H1 (cell line): ENCODE measurements at regions not wholly inside any gene's neighbourhood (a gene's known extent, or its start where the extent isn't known, plus 50 kb on each side); places are given as distances from the start of the nearest gene placed in this dataset.

Experiments
- CTCF ChIA-PET: fragments of 300-600 bp; sonication (Branson Sonifier 250); formaldehyde crosslinking; loops from one replicate; lab custom pipeline; 2021; ENCODE audit not compliant: partially characterized antibody; lab: Charles Lee
- POLR2A ChIA-PET: fragments of 300-600 bp; sonication (Branson Sonifier 250); formaldehyde crosslinking; loops from one replicate; lab custom pipeline; 2021; ENCODE audit warnings: inconsistent platforms; ENCODE audit not compliant: partially characterized antibody; lab: Charles Lee
- DNase-seq, 2 experiments: peaks; one replicate each; pipeline versions ENCODE4 v3.0.0 to v3.0.0-alpha.2; 2010 to 2022; ENCODE audit warnings: low spot score in 2 of 2, low read depth in 1 of 2, mixed read lengths in 1 of 2
- FAIRE-seq: peaks from 2 replicates; lab custom pipeline; 2011; peaks lifted over from hg19 to GRCh38; lab: Jason Lieb, UNC
- H2AFZ ChIP-seq: 2 replicates; pipeline ENCODE4 v1.8.1; 2012; ENCODE audit warnings: low read length, inconsistent platforms
- H2AK5ac ChIP-seq: 2 replicates; pipeline ENCODE4 v1.6.1; 2013; ENCODE audit warnings: low read depth, low read length
- H2BK120ac ChIP-seq: replicated peaks from 2 replicates; pipeline ENCODE3; 2013; ENCODE audit warnings: low read depth, low read length, inconsistent platforms
- H2BK12ac ChIP-seq: 2 replicates; pipeline ENCODE4 v1.6.1; 2013; ENCODE audit warnings: low read depth, low read length
- H2BK15ac ChIP-seq: 2 replicates; pipeline ENCODE4 v1.6.1; 2013; ENCODE audit warnings: low read length
- H2BK20ac ChIP-seq: 2 replicates; pipeline ENCODE4 v1.6.1; 2013; ENCODE audit warnings: low read length
- H2BK5ac ChIP-seq: 2 replicates; pipeline ENCODE4 v1.6.1; 2013; ENCODE audit warnings: low read depth, low read length
- H3K14ac ChIP-seq: 2 replicates; pipeline ENCODE4 v1.6.1; 2013; ENCODE audit warnings: inconsistent platforms; ENCODE audit not compliant: insufficient read length
- H3K18ac ChIP-seq: 2 replicates; pipeline ENCODE4 v1.6.1; 2013; ENCODE audit warnings: low read length; ENCODE audit errors: extremely low read depth
- H3K23ac ChIP-seq: 2 replicates; pipeline ENCODE4 v1.6.1; 2013; ENCODE audit warnings: inconsistent platforms; ENCODE audit not compliant: insufficient read length
- H3K23me2 ChIP-seq: 2 replicates; pipeline ENCODE4 v1.6.1; 2013; ENCODE audit warnings: low read depth, low read length
- H3K27ac ChIP-seq: 2 replicates; pipeline ENCODE4 v1.6.1; 2011; ENCODE audit warnings: low read depth, low read length, inconsistent platforms
- H3K27me3 ChIP-seq, 4 experiments: replicated peaks in 1 of 4; 1 replicate in 1 of 4; 2 replicates in 3 of 4; pipeline versions ENCODE4 v1.6.1 to v1.8.1; 2011 to 2013; ENCODE audit warnings: low read length in 3 of 4, mild to moderate bottlenecking in 3 of 4, inconsistent platforms in 2 of 4, mixed read lengths in 2 of 4, moderate library complexity in 1 of 4; ENCODE audit not compliant: control insufficient read depth in 3 of 4, insufficient read depth in 3 of 4; ENCODE audit errors: extremely low read depth in 1 of 4
- H3K36me3 ChIP-seq, 4 experiments: 2 replicates each; pipeline versions ENCODE4 v1.6.1 to v1.8.1; 2011 to 2013; ENCODE audit warnings: mild to moderate bottlenecking in 4 of 4, low read length in 3 of 4, moderate library complexity in 2 of 4, control low read depth in 1 of 4, inconsistent platforms in 1 of 4; ENCODE audit not compliant: insufficient read depth in 4 of 4, control insufficient read depth in 2 of 4
- H3K4ac ChIP-seq: replicated peaks from 2 replicates; pipeline ENCODE3; 2013; ENCODE audit warnings: low read length, low read depth, mixed read lengths, inconsistent platforms; ENCODE audit not compliant: insufficient read length
- H3K4me1 ChIP-seq, 4 experiments: replicated peaks in 1 of 4; 1 replicate in 1 of 4; 2 replicates in 3 of 4; pipeline versions ENCODE4 v1.6.1 to v1.8.1; 2011 to 2013; ENCODE audit warnings: low read length in 3 of 4, inconsistent platforms in 2 of 4, mixed read lengths in 1 of 4; ENCODE audit not compliant: insufficient read depth in 4 of 4, control insufficient read depth in 3 of 4
- H3K4me2 ChIP-seq, 2 experiments: 2 replicates each; pipeline versions ENCODE4 v1.6.1 to v1.8.1; 2011 to 2013; ENCODE audit warnings: low read depth in 2 of 2, low read length in 2 of 2, control low read depth in 1 of 2, inconsistent platforms in 1 of 2, mild to moderate bottlenecking in 1 of 2; ENCODE audit not compliant: insufficient read depth in 1 of 2
- H3K4me3 ChIP-seq, 4 experiments: fragments of 200-600, 300-600 bp in 1 of 4; sonication (generic), shearing (Covaris generic), sonication (Bioruptor Twin) in 1 of 4; 2 replicates each; pipeline versions ENCODE4 v1.5.1 to v1.8.1; 2011 to 2016; ENCODE audit warnings: low read length in 4 of 4, low read depth in 3 of 4, control low read depth in 2 of 4, inconsistent platforms in 2 of 4, mild to moderate bottlenecking in 2 of 4, mixed read lengths in 1 of 4, moderate library complexity in 1 of 4; ENCODE audit not compliant: insufficient read depth in 2 of 4; ENCODE audit errors: extremely low read depth in 1 of 4
- H3K56ac ChIP-seq: replicated peaks from 2 replicates; pipeline ENCODE3; 2013; ENCODE audit warnings: low read depth, mild to moderate bottlenecking, mixed read lengths, low read length, inconsistent platforms; ENCODE audit not compliant: insufficient read length
- H3K79me1 ChIP-seq: 2 replicates; pipeline ENCODE4 v1.6.1; 2013; ENCODE audit warnings: low read depth, low read length, control low read depth
- H3K79me2 ChIP-seq, 2 experiments: 2 replicates each; pipeline versions ENCODE4 v1.6.1 to v1.8.1; 2012 to 2013; ENCODE audit warnings: low read length in 2 of 2, mild to moderate bottlenecking in 2 of 2, inconsistent platforms in 1 of 2; ENCODE audit not compliant: insufficient read depth in 2 of 2, control insufficient read depth in 1 of 2
- H3K9ac ChIP-seq, 4 experiments: replicated peaks in 1 of 4; 1 replicate in 1 of 4; 2 replicates in 3 of 4; pipeline versions ENCODE4 v1.6.1 to v1.8.1; 2011 to 2013; ENCODE audit warnings: low read depth in 3 of 4, low read length in 3 of 4, control low read depth in 2 of 4, mild to moderate bottlenecking in 2 of 4, moderate library complexity in 2 of 4, inconsistent platforms in 1 of 4; ENCODE audit errors: extremely low read depth in 1 of 4
- H3K9me3 ChIP-seq, 2 experiments: 2 replicates each; pipeline versions ENCODE4 v1.6.1 to v1.8.1; 2012 to 2013; ENCODE audit warnings: mild to moderate bottlenecking in 2 of 2, moderate library complexity in 2 of 2, control low read depth in 1 of 2, inconsistent platforms in 1 of 2, low read depth in 1 of 2, low read length in 1 of 2, mixed read lengths in 1 of 2; ENCODE audit not compliant: insufficient read depth in 2 of 2
- H4K20me1 ChIP-seq, 2 experiments: replicated peaks in 1 of 2; 2 replicates each; pipeline versions ENCODE3 to v1.8.1; 2011 to 2013; ENCODE audit warnings: inconsistent platforms in 2 of 2, low read length in 2 of 2, mild to moderate bottlenecking in 1 of 2; ENCODE audit not compliant: insufficient read depth in 2 of 2, control insufficient read depth in 1 of 2
- H4K5ac ChIP-seq: 2 replicates; pipeline ENCODE4 v1.6.1; 2013; ENCODE audit warnings: low read length, low read depth, mixed read lengths, inconsistent platforms; ENCODE audit not compliant: insufficient read length
- H4K8ac ChIP-seq: 2 replicates; pipeline ENCODE4 v1.8.0; 2013; ENCODE audit warnings: mild to moderate bottlenecking, moderate library complexity, low read length, inconsistent platforms; ENCODE audit not compliant: insufficient read depth; ENCODE audit errors: extremely low read depth
- H4K91ac ChIP-seq: replicated peaks from 2 replicates; pipeline ENCODE3; 2013; ENCODE audit warnings: low read length, mixed read lengths, inconsistent platforms; ENCODE audit not compliant: insufficient read length
- ASH2L ChIP-seq: fragments of 200-600, 300-600 bp; sonication (generic); IDR thresholded peaks from one replicate; pipeline ENCODE4 v1.7.1; 2017; ENCODE audit warnings: low read length
- BRCA1 ChIP-seq: IDR thresholded peaks from 2 replicates; pipeline ENCODE4 v1.6.1; 2012; ENCODE audit warnings: low read depth, low read length, improper control_type of control experiment
- GABPA ChIP-seq: IDR thresholded peaks from 2 replicates; pipeline ENCODE4 v1.6.1; 2011; ENCODE audit warnings: mild to moderate bottlenecking, low read length, moderate library complexity, borderline replicate concordance; ENCODE audit not compliant: insufficient read depth
- MAFK ChIP-seq: IDR thresholded peaks from 2 replicates; pipeline ENCODE4 v1.6.1; 2012; ENCODE audit warnings: low read depth, mild to moderate bottlenecking, improper control_type of control experiment, low read length
- RAD21 ChIP-seq, 2 experiments: IDR thresholded peaks in 1 of 2; conservative IDR thresholded peaks in 1 of 2; 2 replicates each; pipeline ENCODE4 v1.6.1; 2011; ENCODE audit warnings: low read depth in 2 of 2, low read length in 2 of 2, improper control_type of control experiment in 1 of 2, inconsistent platforms in 1 of 2, mild to moderate bottlenecking in 1 of 2, moderate library complexity in 1 of 2
- RXRA ChIP-seq: IDR thresholded peaks from 2 replicates; pipeline ENCODE4 v1.6.1; 2011; ENCODE audit warnings: low read depth, mild to moderate bottlenecking, low read length, moderate library complexity; ENCODE audit not compliant: insufficient read depth
- SAP30 ChIP-seq: fragments of 300-600 bp; sonication (generic); IDR thresholded peaks from 2 replicates; pipeline ENCODE4 v1.7.1; 2012; ENCODE audit warnings: low read length, moderate library complexity, mild to moderate bottlenecking, inconsistent platforms; ENCODE audit not compliant: insufficient read depth, insufficient replicate concordance
- SRF ChIP-seq: IDR thresholded peaks from 2 replicates; pipeline ENCODE4 v1.6.1; 2011; ENCODE audit warnings: mild to moderate bottlenecking, low read depth, low read length, moderate library complexity
- WGBS, 2 experiments: shearing (Covaris generic) in 1 of 2; methylation state at CpG; one replicate each; pipeline versions ENCODE4 v1.1.6 to v1.1.7; 2013 to 2015; ENCODE audit warnings: low lambda C conversion rate in 2 of 2, mixed read lengths in 2 of 2, inconsistent platforms in 1 of 2, low coverage in 1 of 2, missing lambda C conversion rate in 1 of 2; ENCODE audit not compliant: insufficient replicate concordance in 2 of 2, insufficient coverage in 1 of 2, insufficient read length in 1 of 2; ENCODE audit errors: extremely low coverage in 1 of 2, missing lambda C conversion rate in 1 of 2; 5-methylcytosine and 5-hydroxymethylcytosine counted together
- TF ChIP-seq, protein P1 (sequence below), 3 experiments: IDR thresholded peaks; 1 replicate in 2 of 3; 2 replicates in 1 of 3; pipeline versions ENCODE4 v1.5.1 to v1.6.1; 2011; ENCODE audit warnings: low read length in 3 of 3, mild to moderate bottlenecking in 3 of 3, inconsistent platforms in 2 of 3, low read depth in 1 of 3, moderate library complexity in 1 of 3; ENCODE audit not compliant: insufficient read depth in 1 of 3; ENCODE audit errors: control extremely low read depth in 1 of 3
- TF ChIP-seq, protein P2 (sequence below): IDR thresholded peaks from 2 replicates; pipeline ENCODE4 v1.6.1; 2012; ENCODE audit warnings: low read length, inconsistent platforms

DNA sequence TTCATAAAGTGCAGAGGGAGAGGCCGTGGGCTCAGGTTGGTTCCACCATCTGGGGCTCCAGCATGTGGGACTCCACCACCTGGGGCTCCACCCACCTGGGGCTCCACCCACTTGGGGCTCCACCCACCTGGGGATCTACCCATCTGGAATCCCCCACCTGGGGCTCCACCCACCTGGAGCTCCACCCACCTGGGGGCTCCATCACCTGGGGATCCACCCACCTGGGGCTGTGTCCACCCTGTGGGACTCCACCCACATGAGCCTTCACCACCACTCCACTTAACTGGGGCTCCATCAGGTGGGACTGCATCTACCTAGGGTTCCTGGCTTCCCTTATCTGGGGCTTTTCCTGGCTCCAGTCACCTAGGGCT is 226.0 kb upstream of the CDYL start:
- Histone ChIP-seq H2BK15ac (no peak overlapping the region), H2AK5ac (no peak overlapping the region), H3K56ac (no peak overlapping the region), H4K8ac (no peak overlapping the region), H2AFZ (no peak overlapping the region), H3K18ac (no peak overlapping the region), H3K9me3 (no peaks in the 10 kb centered on the region), H4K20me1 (no peaks in the 10 kb centered on the region), H3K4ac (no peak overlapping the region), H3K14ac (no peak overlapping the region), H3K4me3 (no peak overlapping the region), H3K79me1 (no peaks in the 10 kb centered on the region), H3K27me3 (no peaks in the 10 kb centered on the region), H4K5ac (no peak overlapping the region), H2BK5ac (no peak overlapping the region), H4K91ac (no peak overlapping the region), H3K4me1 (0 out of 7 replicates have a peak, but pooled peaks cover 0 to 2% (median 0%) of the 10 kb centered on the region in 4 experiments), H3K9ac (no peak overlapping the region), H2BK20ac (no peak overlapping the region), H3K23ac (no peak overlapping the region), H2BK12ac (no peak overlapping the region), H3K27ac (no peak overlapping the region), H3K23me2 (no peaks in the 10 kb centered on the region), H3K4me2 (no peak overlapping the region), H3K79me2 (no peaks in the 10 kb centered on the region), H3K36me3 (no peaks in the 10 kb centered on the region), H2BK120ac (no peak overlapping the region)
- FAIRE-seq, result no peak
- DNase-seq, result no peak
- 100% methylated on average over 1 of the region's 1 CpG; no CpG with 5 or more reads in 1 of the 2 experiments for WGBS, 2 experiments
- CTCF ChIA-PET, result interaction anchor here (0.6 to 1.1 kb wide), 2 partner anchors 12 to 233 kb away, joined by 3 read pairs; no protein-coding TSS in a partner anchor
- POLR2A ChIA-PET, result no interaction called here
- TF ChIP-seq, protein P1, sequence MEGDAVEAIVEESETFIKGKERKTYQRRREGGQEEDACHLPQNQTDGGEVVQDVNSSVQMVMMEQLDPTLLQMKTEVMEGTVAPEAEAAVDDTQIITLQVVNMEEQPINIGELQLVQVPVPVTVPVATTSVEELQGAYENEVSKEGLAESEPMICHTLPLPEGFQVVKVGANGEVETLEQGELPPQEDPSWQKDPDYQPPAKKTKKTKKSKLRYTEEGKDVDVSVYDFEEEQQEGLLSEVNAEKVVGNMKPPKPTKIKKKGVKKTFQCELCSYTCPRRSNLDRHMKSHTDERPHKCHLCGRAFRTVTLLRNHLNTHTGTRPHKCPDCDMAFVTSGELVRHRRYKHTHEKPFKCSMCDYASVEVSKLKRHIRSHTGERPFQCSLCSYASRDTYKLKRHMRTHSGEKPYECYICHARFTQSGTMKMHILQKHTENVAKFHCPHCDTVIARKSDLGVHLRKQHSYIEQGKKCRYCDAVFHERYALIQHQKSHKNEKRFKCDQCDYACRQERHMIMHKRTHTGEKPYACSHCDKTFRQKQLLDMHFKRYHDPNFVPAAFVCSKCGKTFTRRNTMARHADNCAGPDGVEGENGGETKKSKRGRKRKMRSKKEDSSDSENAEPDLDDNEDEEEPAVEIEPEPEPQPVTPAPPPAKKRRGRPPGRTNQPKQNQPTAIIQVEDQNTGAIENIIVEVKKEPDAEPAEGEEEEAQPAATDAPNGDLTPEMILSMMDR (IDR thresholded peaks at IDR 0.05; ENCODE audit: control extremely low read depth in 1 of 3, insufficient read depth in 1 of 3, low read depth in 1 of 3, low read length in 3 of 3), result no peak
- TF ChIP-seq RXRA (no peak), GABPA (no peak), SAP30 (no peak), MAFK (no peak), ASH2L (no peak), SRF (no peak), BRCA1 (no peak), RAD21 (IDR thresholded peaks at IDR 0.05 in 1 of 2, conservative IDR thresholded peaks at IDR 0.05 in 1 of 2; ENCODE audit: low read depth in 2 of 2, low read length in 2 of 2) (no peak)
- TF ChIP-seq, protein P2, sequence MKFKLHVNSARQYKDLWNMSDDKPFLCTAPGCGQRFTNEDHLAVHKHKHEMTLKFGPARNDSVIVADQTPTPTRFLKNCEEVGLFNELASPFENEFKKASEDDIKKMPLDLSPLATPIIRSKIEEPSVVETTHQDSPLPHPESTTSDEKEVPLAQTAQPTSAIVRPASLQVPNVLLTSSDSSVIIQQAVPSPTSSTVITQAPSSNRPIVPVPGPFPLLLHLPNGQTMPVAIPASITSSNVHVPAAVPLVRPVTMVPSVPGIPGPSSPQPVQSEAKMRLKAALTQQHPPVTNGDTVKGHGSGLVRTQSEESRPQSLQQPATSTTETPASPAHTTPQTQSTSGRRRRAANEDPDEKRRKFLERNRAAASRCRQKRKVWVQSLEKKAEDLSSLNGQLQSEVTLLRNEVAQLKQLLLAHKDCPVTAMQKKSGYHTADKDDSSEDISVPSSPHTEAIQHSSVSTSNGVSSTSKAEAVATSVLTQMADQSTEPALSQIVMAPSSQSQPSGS, result no peak
